H9 (cell line): ENCODE measurements at regions not wholly inside any gene's neighbourhood (a gene's known extent, or its start where the extent isn't known, plus 50 kb on each side); places are given as distances from the start of the nearest gene placed in this dataset.
A peak's percentile ranks its signal among the peaks of the same experiment; 100 is the strongest.

ENCODE experiments used
- DNase-seq: peaks from one replicate; pipeline ENCODE4 v3.0.0-alpha.2; 2017
- H2AFZ ChIP-seq: one replicate; pipeline ENCODE4 v1.6.1; 2013; ENCODE audit warnings: mild to moderate bottlenecking, low read length, control low read depth, moderate library complexity
- H2AK5ac ChIP-seq: 2 replicates; pipeline ENCODE4 v1.6.1; 2013; ENCODE audit warnings: low read length, control low read depth, mixed read lengths; ENCODE audit not compliant: insufficient read length
- H2BK120ac ChIP-seq: one replicate; pipeline ENCODE4 v1.6.1; 2013; ENCODE audit warnings: low read depth, mild to moderate bottlenecking, low read length, control low read depth, inconsistent platforms; ENCODE audit not compliant: poor library complexity, severe bottlenecking
- H2BK12ac ChIP-seq: 2 replicates; pipeline ENCODE4 v1.6.1; 2013; ENCODE audit warnings: low read length, control low read depth, mixed read lengths, low read depth; ENCODE audit not compliant: insufficient read length
- H2BK15ac ChIP-seq: 2 replicates; pipeline ENCODE4 v1.6.1; 2013; ENCODE audit warnings: low read depth, low read length, control low read depth
- H2BK20ac ChIP-seq: one replicate; pipeline ENCODE4 v1.6.1; 2013; ENCODE audit warnings: low read depth, mild to moderate bottlenecking, low read length, control low read depth, inconsistent platforms; ENCODE audit not compliant: poor library complexity, severe bottlenecking
- H2BK5ac ChIP-seq: 2 replicates; pipeline ENCODE4 v1.6.1; 2013; ENCODE audit warnings: low read length, control low read depth, mixed read lengths; ENCODE audit not compliant: insufficient read length
- H3K14ac ChIP-seq: 2 replicates; pipeline ENCODE4 v1.6.1; 2013; ENCODE audit warnings: low read length, control low read depth; ENCODE audit not compliant: insufficient read depth
- H3K18ac ChIP-seq: 2 replicates; pipeline ENCODE4 v1.6.1; 2013; ENCODE audit warnings: low read depth, mild to moderate bottlenecking, mixed read lengths, low read length, control low read depth; ENCODE audit not compliant: insufficient read length
- H3K23ac ChIP-seq: 2 replicates; pipeline ENCODE4 v1.6.1; 2013; ENCODE audit warnings: low read length, control low read depth, mixed read lengths, low read depth; ENCODE audit not compliant: insufficient read length
- H3K23me2 ChIP-seq: 2 replicates; pipeline ENCODE4 v1.6.1; 2013; ENCODE audit warnings: low read depth, mild to moderate bottlenecking, mixed read lengths, low read length, control low read depth; ENCODE audit not compliant: insufficient read length, poor library complexity, severe bottlenecking
- H3K27ac ChIP-seq: 2 replicates; pipeline ENCODE4 v1.5.1; 2013; ENCODE audit warnings: low read length, control low read depth, mixed read lengths, low read depth; ENCODE audit not compliant: insufficient read length
- H3K27me3 ChIP-seq: 2 replicates; pipeline ENCODE4 v1.6.1; 2013; ENCODE audit warnings: low read length, control low read depth, inconsistent platforms; ENCODE audit not compliant: insufficient read depth
- H3K4ac ChIP-seq: 2 replicates; pipeline ENCODE4 v1.6.1; 2013; ENCODE audit warnings: low read depth, mild to moderate bottlenecking, control low read depth, inconsistent platforms, low read length, moderate library complexity
- H3K4me1 ChIP-seq: 2 replicates; pipeline ENCODE4 v1.6.1; 2013; ENCODE audit warnings: low read length, control low read depth, inconsistent platforms; ENCODE audit not compliant: insufficient read depth
- H3K4me2 ChIP-seq: 2 replicates; pipeline ENCODE4 v1.6.1; 2013; ENCODE audit warnings: low read length, control low read depth, mixed read lengths; ENCODE audit not compliant: insufficient read length, insufficient read depth
- H3K56ac ChIP-seq: 2 replicates; pipeline ENCODE4 v1.6.1; 2013; ENCODE audit warnings: low read depth, mild to moderate bottlenecking, mixed read lengths, low read length, control low read depth; ENCODE audit not compliant: insufficient read length
- H3K79me1 ChIP-seq: 2 replicates; pipeline ENCODE4 v1.6.1; 2013; ENCODE audit warnings: low read depth, mild to moderate bottlenecking, moderate library complexity, low read length, control low read depth, inconsistent platforms; ENCODE audit not compliant: insufficient read depth, poor library complexity, severe bottlenecking
- H3K79me2 ChIP-seq: 2 replicates; pipeline ENCODE4 v1.6.1; 2013; ENCODE audit warnings: low read length, control low read depth, inconsistent platforms; ENCODE audit not compliant: insufficient read depth
- H3K9ac ChIP-seq: 2 replicates; pipeline ENCODE4 v1.6.1; 2013; ENCODE audit warnings: low read length, control low read depth, mixed read lengths; ENCODE audit not compliant: insufficient read length; ENCODE audit errors: extremely low read depth
- H3K9me3 ChIP-seq: one replicate; pipeline ENCODE4 v1.6.1; 2013; ENCODE audit warnings: low read depth, low read length, inconsistent platforms; ENCODE audit not compliant: control insufficient read depth
- H3T11ph ChIP-seq: one replicate; pipeline ENCODE4 v1.6.1; 2013; ENCODE audit warnings: mild to moderate bottlenecking, low read length, control low read depth, inconsistent platforms
- H4K20me1 ChIP-seq: one replicate; pipeline ENCODE4 v1.6.1; 2013; ENCODE audit not compliant: control insufficient read depth, insufficient read length, insufficient read depth
- H4K5ac ChIP-seq: 2 replicates; pipeline ENCODE4 v1.6.1; 2013; ENCODE audit warnings: low read depth, mild to moderate bottlenecking, mixed read lengths, low read length, control low read depth; ENCODE audit not compliant: insufficient read length
- H4K8ac ChIP-seq: replicated peaks from 2 replicates; pipeline ENCODE4 v1.6.1; 2013; ENCODE audit warnings: low read length, control low read depth, mixed read lengths, low read depth; ENCODE audit not compliant: insufficient read length
- H4K91ac ChIP-seq: 2 replicates; pipeline ENCODE4 v1.6.1; 2013; ENCODE audit warnings: low read depth, mild to moderate bottlenecking, moderate library complexity, mixed read lengths, low read length, control low read depth; ENCODE audit not compliant: insufficient read length
- H3K27ac Mint-ChIP-seq, 3 experiments: 2 replicates in 2 of 3; 3 replicates in 1 of 3; pipeline ENCODE4 v1.8.0; 2020 to 2021; ENCODE audit warnings: mixed read lengths in 3 of 3, mild to moderate bottlenecking in 1 of 3, moderate library complexity in 1 of 3
- H3K27me3 Mint-ChIP-seq: 2 replicates; pipeline ENCODE4 v1.8.0; 2021; ENCODE audit warnings: low read depth, mild to moderate bottlenecking, moderate library complexity, mixed read lengths
- H3K36me3 Mint-ChIP-seq, 3 experiments: 2 replicates in 2 of 3; 3 replicates in 1 of 3; pipeline ENCODE4 v1.8.0; 2020 to 2021; ENCODE audit warnings: low read depth in 3 of 3, mixed read lengths in 3 of 3; ENCODE audit not compliant: insufficient read depth in 1 of 3
- H3K4me1 Mint-ChIP-seq, 2 experiments: 2 replicates each; pipeline ENCODE4 v1.8.0; 2020; ENCODE audit warnings: mixed read lengths in 2 of 2
- H3K4me3 Mint-ChIP-seq, 2 experiments: 2 replicates in 1 of 2; 3 replicates in 1 of 2; pipeline ENCODE4 v1.8.0; 2020 to 2021; ENCODE audit warnings: mild to moderate bottlenecking in 2 of 2, mixed read lengths in 2 of 2, moderate library complexity in 1 of 2
- H3K9me3 Mint-ChIP-seq, 2 experiments: 2 replicates in 1 of 2; 3 replicates in 1 of 2; pipeline ENCODE4 v1.8.0; 2020; ENCODE audit warnings: mild to moderate bottlenecking in 2 of 2, mixed read lengths in 2 of 2, moderate library complexity in 1 of 2
- WGBS: extraction: QIAGEN DNeasy Blood & Tissue Kit; methylation state at CpG from one replicate; pipeline ENCODE4 v1.1.7; 2013; ENCODE audit warnings: missing lambda C conversion rate, low lambda C conversion rate, mixed read lengths; ENCODE audit not compliant: insufficient read length; ENCODE audit errors: extremely low coverage; 5-methylcytosine and 5-hydroxymethylcytosine counted together
- TF ChIP-seq, protein P1 (sequence below): fragments of 200-600 bp; sonication (generic); conservative IDR thresholded peaks from 3 replicates; pipeline ENCODE4 v1.8.0; 2021; ENCODE audit warnings: antibody characterized with exemption, mild to moderate bottlenecking

DNA sequence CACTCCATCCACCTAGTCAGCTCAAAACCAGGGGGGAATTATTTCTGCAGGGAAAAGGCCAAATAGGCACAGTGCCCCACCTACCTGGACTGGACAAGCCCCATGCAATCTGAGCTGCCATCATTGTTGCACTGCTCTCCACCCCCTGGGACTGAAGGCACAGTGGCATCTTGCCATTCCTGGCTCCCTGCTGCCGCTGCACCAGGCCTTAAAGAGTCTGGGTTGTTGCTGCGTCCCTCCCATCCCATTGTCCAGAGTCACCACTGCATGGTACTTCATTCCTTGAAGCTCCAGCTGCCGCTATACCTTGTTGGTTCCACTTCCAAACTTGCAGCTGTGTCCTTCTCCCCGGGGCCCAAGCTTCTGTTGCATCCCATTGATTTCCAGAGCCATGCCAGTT lies 629.7 kb downstream of the STIM2 start:
- H3K23ac ChIP-seq: no peak overlapping the region
- WGBS: no CpG with 5 or more reads among the region's 4 CpGs
- no peak for DNase-seq

More for the DNA sequence above, 629.7 kb downstream of the STIM2 start:
- no peaks in the 10 kb centered on the region for H3K9me3 Mint-ChIP-seq
- H4K5ac ChIP-seq: no peak overlapping the region
- no peak overlapping the region for H2AK5ac ChIP-seq
- no peak overlapping the region for H3K27ac ChIP-seq
- no peak overlapping the region for H2BK20ac ChIP-seq
- no peak overlapping the region for H2BK12ac ChIP-seq
- H3K14ac ChIP-seq: no peak overlapping the region; the same call in 1 of the 2 replicates
- peak overlapping the region; percentile 62 for H2AFZ ChIP-seq
- H3K18ac ChIP-seq: no peak overlapping the region
- H3K23me2 ChIP-seq: no peaks in the 10 kb centered on the region
- no peak overlapping the region for H3K9ac ChIP-seq
- no peaks in the 10 kb centered on the region for H3K9me3 ChIP-seq
- TF ChIP-seq, protein P1, sequence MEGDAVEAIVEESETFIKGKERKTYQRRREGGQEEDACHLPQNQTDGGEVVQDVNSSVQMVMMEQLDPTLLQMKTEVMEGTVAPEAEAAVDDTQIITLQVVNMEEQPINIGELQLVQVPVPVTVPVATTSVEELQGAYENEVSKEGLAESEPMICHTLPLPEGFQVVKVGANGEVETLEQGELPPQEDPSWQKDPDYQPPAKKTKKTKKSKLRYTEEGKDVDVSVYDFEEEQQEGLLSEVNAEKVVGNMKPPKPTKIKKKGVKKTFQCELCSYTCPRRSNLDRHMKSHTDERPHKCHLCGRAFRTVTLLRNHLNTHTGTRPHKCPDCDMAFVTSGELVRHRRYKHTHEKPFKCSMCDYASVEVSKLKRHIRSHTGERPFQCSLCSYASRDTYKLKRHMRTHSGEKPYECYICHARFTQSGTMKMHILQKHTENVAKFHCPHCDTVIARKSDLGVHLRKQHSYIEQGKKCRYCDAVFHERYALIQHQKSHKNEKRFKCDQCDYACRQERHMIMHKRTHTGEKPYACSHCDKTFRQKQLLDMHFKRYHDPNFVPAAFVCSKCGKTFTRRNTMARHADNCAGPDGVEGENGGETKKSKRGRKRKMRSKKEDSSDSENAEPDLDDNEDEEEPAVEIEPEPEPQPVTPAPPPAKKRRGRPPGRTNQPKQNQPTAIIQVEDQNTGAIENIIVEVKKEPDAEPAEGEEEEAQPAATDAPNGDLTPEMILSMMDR: no peak
- H2BK120ac ChIP-seq: no peak overlapping the region
- no peak overlapping the region for H2BK5ac ChIP-seq
- no peaks in the 10 kb centered on the region for H3K4me1 ChIP-seq
- H3K27ac Mint-ChIP-seq: peak overlapping the region in 1 of 3 experiments; percentile 16; a peak in 1 of 7 replicates
- H3K36me3 Mint-ChIP-seq: no peaks in the 10 kb centered on the region
- no peaks in the 10 kb centered on the region for H3K27me3 ChIP-seq
- no peak overlapping the region for H4K91ac ChIP-seq
- H3K79me2 ChIP-seq: no peaks in the 10 kb centered on the region
- H3K4me3 Mint-ChIP-seq: no peak overlapping the region
- H4K20me1 ChIP-seq: no peaks in the 10 kb centered on the region
- H2BK15ac ChIP-seq: no peak overlapping the region
- no peak overlapping the region for H3K4me2 ChIP-seq
- no peak overlapping the region for H3K56ac ChIP-seq
- no peak overlapping the region for H3K4ac ChIP-seq
- H3K27me3 Mint-ChIP-seq: no peaks in the 10 kb centered on the region
- H4K8ac ChIP-seq: no peak overlapping the region
- no peak overlapping the region for H3T11ph ChIP-seq
- no peaks in the 10 kb centered on the region for H3K79me1 ChIP-seq
- peaks cover 9 to 11% of the 10 kb centered on the region in 2 experiments for H3K4me1 Mint-ChIP-seq
